ENCODE measurements at regions not wholly inside any gene's neighbourhood (a gene's known extent, or its start where the extent isn't known, plus 50 kb on each side); places are given as distances from the start of the nearest gene placed in this dataset.

DNA sequence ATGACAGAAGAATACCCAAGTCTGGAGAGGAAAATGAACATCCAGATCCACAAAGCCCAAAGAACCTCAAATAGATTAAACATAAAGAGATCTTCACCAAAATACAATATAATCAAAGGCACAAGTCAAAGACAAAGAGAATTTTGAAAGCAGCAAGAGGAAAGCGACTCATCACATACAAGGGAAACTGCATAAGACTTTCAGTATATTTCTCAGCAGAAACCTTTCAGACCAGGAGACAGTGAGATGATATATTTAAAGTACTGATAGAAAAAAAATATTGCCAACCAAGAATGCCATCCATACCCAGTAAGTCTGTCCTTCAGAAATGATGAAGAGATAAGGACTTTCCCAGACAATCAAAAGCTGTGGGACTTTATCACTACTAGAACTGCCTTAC lies 81.5 kb upstream of the GALNT17 start:
- ChIA-PET POLR2A (no interaction called here), CTCF (no interaction called here)
- H3K27me3 ChIP-seq (ENCODE audit: control insufficient read depth, insufficient read depth, low read length), result no peaks in the 10 kb centered on the region
- TF ChIP-seq, protein P1, sequence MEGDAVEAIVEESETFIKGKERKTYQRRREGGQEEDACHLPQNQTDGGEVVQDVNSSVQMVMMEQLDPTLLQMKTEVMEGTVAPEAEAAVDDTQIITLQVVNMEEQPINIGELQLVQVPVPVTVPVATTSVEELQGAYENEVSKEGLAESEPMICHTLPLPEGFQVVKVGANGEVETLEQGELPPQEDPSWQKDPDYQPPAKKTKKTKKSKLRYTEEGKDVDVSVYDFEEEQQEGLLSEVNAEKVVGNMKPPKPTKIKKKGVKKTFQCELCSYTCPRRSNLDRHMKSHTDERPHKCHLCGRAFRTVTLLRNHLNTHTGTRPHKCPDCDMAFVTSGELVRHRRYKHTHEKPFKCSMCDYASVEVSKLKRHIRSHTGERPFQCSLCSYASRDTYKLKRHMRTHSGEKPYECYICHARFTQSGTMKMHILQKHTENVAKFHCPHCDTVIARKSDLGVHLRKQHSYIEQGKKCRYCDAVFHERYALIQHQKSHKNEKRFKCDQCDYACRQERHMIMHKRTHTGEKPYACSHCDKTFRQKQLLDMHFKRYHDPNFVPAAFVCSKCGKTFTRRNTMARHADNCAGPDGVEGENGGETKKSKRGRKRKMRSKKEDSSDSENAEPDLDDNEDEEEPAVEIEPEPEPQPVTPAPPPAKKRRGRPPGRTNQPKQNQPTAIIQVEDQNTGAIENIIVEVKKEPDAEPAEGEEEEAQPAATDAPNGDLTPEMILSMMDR (IDR thresholded peaks at IDR 0.05; ENCODE audit: low read depth, low read length), result no peak
- no peak for DNase-seq (ENCODE audit: low read depth, low spot score)
- H3K9me3 ChIP-seq (ENCODE audit: control insufficient read depth, insufficient read depth, low read length), result peaks cover 21% of the 10 kb centered on the region
- no peak overlapping the region for H3K4me3 ChIP-seq (ENCODE audit: low read depth, low read length)
- H3K27ac ChIP-seq (ENCODE audit: low read depth, low read length), result no peak overlapping the region

DNA sequence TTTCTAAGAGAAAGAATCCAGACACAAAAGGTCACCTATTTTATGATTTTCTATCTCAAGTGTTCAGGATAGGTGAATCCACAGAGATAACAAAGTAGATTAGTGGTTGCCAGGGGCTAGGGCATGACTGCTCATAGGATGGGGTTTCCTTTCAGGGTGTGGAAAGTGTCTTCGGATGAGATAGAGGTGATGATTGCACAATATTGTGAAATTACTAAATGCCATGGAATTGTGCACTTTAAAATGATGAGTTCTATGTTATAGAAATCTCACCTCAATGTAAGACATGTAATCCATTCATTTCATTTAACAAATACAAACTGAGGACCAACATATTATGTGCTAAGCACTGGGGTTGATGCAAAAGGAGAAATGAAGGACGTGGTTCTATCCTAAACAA lies 76.4 kb upstream of the GALNT17 start:
- no peaks in the 10 kb centered on the region for H3K27me3 ChIP-seq (ENCODE audit: control insufficient read depth, insufficient read depth, low read length)
- no peak overlapping the region for H3K27ac ChIP-seq (ENCODE audit: low read depth, low read length)
- TF ChIP-seq, protein P1 (IDR thresholded peaks at IDR 0.05; ENCODE audit: low read depth, low read length), result no peak
- no peak overlapping the region for H3K4me3 ChIP-seq (ENCODE audit: low read depth, low read length)
- no peak for DNase-seq (ENCODE audit: low read depth, low spot score)
- ChIA-PET POLR2A (no interaction called here), CTCF (no interaction called here)
- H3K9me3 ChIP-seq (ENCODE audit: control insufficient read depth, insufficient read depth, low read length), result peaks cover 14% of the 10 kb centered on the region

DNA sequence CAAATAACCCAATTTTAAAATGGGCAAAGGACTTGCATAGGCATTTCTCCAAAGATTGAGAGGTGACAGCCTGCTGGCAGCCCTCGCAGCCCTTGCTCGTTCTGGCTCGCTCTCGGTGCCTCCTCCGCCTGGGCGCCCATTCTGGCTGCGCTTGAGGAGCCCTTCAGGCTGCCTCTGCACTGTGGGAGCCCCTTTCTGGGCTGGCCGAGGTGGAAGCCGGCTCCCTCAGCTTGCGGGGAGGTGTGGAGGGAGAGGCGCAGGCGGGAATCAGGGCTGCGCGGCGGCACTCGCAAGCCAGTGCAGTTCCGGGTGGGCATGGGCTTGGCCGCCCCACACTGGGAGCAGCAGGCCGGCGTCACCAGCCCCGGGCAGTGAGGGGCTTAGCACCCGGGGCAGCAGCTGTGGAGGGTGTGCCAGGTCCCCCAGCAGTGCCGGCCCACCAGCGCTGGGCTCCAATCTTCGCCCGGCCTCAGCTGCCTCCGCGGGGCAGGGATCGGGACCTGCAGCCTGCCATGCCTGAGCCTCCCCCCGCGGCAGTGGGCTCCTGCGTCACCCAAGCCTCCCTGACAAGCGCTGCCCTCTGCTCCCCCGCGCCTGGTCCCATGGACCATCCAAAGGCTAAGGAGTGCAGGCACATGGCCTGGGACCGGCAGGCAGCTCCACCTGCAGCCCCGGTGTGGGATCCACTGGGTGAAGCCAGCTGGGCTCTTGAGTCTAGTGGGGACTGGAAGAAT lies 54.0 kb upstream of the GALNT17 start:
- POLR2A ChIA-PET, result no interaction called here

More for the DNA sequence above, 54.0 kb upstream of the GALNT17 start:
- peaks cover 38% of the 10 kb centered on the region for H3K9me3 ChIP-seq (ENCODE audit: control insufficient read depth, insufficient read depth, low read length)
- DNase-seq (ENCODE audit: low read depth, low spot score), result no peak
- CTCF ChIA-PET, result no interaction called here
- no peaks in the 10 kb centered on the region for H3K27me3 ChIP-seq (ENCODE audit: control insufficient read depth, insufficient read depth, low read length)
- TF ChIP-seq, protein P1 (IDR thresholded peaks at IDR 0.05; ENCODE audit: low read depth, low read length), result no peak
- H3K4me3 ChIP-seq (ENCODE audit: low read depth, low read length), result no peak overlapping the region
- H3K27ac ChIP-seq (ENCODE audit: low read depth, low read length), result no peak overlapping the region
